ENCODE measurements at regions not wholly inside any gene's neighbourhood (a gene's known extent, or its start where the extent isn't known, plus 50 kb on each side); places are given as distances from the start of the nearest gene placed in this dataset.

DNA sequence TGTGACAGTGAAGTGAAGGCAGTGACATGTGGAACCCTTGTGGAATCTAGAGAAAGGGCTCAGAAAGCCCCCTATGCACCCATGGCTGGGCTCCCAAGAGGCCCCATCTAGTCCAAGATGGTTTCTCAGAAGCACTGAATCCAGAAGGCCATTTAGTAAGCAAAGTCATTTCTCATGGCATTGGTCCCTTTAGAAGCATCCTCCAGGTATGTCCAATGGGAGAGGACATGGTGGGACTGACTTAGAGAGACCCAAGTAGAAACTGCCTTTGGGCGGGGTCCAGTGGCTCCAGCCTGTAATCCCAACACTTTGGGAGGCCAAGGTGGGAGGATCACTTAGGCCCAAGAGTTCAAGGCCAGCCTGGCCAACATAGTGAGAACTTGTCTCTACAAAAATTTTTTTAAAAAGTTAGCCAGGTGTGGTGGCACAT, 72.5 kb upstream of the RMDN2 start:
- TF ChIP-seq, protein P1, sequence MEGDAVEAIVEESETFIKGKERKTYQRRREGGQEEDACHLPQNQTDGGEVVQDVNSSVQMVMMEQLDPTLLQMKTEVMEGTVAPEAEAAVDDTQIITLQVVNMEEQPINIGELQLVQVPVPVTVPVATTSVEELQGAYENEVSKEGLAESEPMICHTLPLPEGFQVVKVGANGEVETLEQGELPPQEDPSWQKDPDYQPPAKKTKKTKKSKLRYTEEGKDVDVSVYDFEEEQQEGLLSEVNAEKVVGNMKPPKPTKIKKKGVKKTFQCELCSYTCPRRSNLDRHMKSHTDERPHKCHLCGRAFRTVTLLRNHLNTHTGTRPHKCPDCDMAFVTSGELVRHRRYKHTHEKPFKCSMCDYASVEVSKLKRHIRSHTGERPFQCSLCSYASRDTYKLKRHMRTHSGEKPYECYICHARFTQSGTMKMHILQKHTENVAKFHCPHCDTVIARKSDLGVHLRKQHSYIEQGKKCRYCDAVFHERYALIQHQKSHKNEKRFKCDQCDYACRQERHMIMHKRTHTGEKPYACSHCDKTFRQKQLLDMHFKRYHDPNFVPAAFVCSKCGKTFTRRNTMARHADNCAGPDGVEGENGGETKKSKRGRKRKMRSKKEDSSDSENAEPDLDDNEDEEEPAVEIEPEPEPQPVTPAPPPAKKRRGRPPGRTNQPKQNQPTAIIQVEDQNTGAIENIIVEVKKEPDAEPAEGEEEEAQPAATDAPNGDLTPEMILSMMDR (IDR thresholded peaks at IDR 0.05): no peak
- no peak for TF ChIP-seq POLR2A (IDR thresholded peaks at IDR 0.05)
